HL-60 (cell line): ENCODE measurements at regions not wholly inside any gene's neighbourhood (a gene's known extent, or its start where the extent isn't known, plus 50 kb on each side); places are given as distances from the start of the nearest gene placed in this dataset. TPM values are rescaled to one million over a fixed set of nuclear protein-coding genes. Genes with fewer than 3 reads are reported as not detected.

ENCODE experiments used
- DNase-seq, 2 experiments: peaks; one replicate each; pipeline ENCODE4 v3.0.0-alpha.2; 2010 to 2020; ENCODE audit warnings: low read depth in 1 of 2, low spot score in 1 of 2
- H3K27ac ChIP-seq: fragments of 250-450 bp; sonication (Bioruptor Pico); replicated peaks from 2 replicates; pipeline ENCODE4 v1.5.1; 2020; ENCODE audit warnings: mild to moderate bottlenecking, moderate library complexity
- H3K27me3 ChIP-seq: fragments of 250-450 bp; sonication (Bioruptor Pico); 2 replicates; pipeline ENCODE4 v1.5.1; 2021; ENCODE audit warnings: mild to moderate bottlenecking, moderate library complexity; ENCODE audit not compliant: insufficient read depth, poor library complexity, severe bottlenecking
- H3K4me3 ChIP-seq: replicated peaks from 2 replicates; pipeline ENCODE4 v1.5.1; 2011; ENCODE audit warnings: mild to moderate bottlenecking, control low read depth, low read length; ENCODE audit not compliant: insufficient read depth
- GABPA ChIP-seq: IDR thresholded peaks from 2 replicates; pipeline ENCODE4 v1.6.1; 2012; ENCODE audit warnings: low read depth
- POLR2AphosphoS5 ChIP-seq: IDR thresholded peaks from 2 replicates; pipeline ENCODE4 v1.6.1; 2012; ENCODE audit warnings: low read depth
- SPI1 ChIP-seq: IDR thresholded peaks from 2 replicates; pipeline ENCODE4 v1.6.1; 2012; ENCODE audit warnings: low read depth, mild to moderate bottlenecking, borderline replicate concordance
- microRNA-seq: library from miRNA; unstranded; fragments of <30 nt; microRNA quantifications from one replicate; pipeline ENCODE4, GENCODE V29; 2018
- TF ChIP-seq, protein P1 (sequence below): IDR thresholded peaks from one replicate; pipeline ENCODE4 v1.5.1; 2011; ENCODE audit warnings: low read length, control low read depth, inconsistent platforms; ENCODE audit not compliant: insufficient read depth
- TF ChIP-seq, protein P2 (sequence below): IDR thresholded peaks from 2 replicates; pipeline ENCODE4 v1.6.1; 2012; ENCODE audit warnings: low read depth; ENCODE audit not compliant: insufficient replicate concordance

DNA sequence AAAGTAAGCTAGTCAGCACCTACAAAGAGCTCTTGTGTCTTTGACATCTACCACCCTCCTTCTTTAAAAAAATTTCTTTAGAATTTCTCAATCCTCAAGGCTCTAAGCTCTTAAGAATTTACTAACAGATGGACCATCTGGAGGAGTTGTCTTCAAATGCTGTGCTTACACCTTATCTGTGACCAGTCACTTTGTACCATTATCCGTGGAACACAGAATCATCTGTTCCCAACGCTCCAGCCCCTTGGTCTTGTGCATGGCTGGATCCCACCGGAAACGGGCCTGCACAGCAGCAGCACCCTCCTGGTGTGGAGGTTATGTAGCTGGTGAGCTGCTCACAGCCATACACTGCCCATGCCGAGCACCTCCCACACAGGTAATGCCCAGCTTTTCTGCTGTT, 89.0 kb downstream of the TBX19 start:
- DNase-seq = no peak
- no peak overlapping the region for H3K27ac ChIP-seq
- no peak for TF ChIP-seq GABPA
- no peak for TF ChIP-seq POLR2AphosphoS5
- H3K27me3 ChIP-seq = no peaks in the 10 kb centered on the region
- no peak overlapping the region for H3K4me3 ChIP-seq

DNA sequence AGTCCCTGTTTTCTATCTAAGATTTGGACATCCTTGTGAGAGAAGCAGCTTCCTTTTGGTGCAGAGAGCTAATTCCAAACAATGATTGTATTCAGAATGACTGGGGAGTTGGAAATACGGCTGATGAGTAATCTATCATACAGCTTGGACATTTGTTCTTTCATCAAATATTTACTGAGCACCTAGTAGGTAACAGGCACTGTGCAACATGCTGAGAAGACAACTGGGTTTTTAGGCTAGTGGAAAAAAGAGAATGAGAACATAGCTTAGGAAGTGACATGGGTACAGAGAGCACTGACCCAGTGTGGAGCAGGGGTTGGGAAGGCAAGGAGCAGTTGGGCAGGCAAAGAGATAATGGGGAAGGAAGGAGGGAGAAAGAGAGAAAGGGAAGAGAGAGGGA, 87.5 kb downstream of the TBX19 start:
- no peak for TF ChIP-seq POLR2AphosphoS5
- TF ChIP-seq, protein P1, sequence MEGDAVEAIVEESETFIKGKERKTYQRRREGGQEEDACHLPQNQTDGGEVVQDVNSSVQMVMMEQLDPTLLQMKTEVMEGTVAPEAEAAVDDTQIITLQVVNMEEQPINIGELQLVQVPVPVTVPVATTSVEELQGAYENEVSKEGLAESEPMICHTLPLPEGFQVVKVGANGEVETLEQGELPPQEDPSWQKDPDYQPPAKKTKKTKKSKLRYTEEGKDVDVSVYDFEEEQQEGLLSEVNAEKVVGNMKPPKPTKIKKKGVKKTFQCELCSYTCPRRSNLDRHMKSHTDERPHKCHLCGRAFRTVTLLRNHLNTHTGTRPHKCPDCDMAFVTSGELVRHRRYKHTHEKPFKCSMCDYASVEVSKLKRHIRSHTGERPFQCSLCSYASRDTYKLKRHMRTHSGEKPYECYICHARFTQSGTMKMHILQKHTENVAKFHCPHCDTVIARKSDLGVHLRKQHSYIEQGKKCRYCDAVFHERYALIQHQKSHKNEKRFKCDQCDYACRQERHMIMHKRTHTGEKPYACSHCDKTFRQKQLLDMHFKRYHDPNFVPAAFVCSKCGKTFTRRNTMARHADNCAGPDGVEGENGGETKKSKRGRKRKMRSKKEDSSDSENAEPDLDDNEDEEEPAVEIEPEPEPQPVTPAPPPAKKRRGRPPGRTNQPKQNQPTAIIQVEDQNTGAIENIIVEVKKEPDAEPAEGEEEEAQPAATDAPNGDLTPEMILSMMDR = no peak
- TF ChIP-seq SPI1 = no peak
- TF ChIP-seq, protein P2, sequence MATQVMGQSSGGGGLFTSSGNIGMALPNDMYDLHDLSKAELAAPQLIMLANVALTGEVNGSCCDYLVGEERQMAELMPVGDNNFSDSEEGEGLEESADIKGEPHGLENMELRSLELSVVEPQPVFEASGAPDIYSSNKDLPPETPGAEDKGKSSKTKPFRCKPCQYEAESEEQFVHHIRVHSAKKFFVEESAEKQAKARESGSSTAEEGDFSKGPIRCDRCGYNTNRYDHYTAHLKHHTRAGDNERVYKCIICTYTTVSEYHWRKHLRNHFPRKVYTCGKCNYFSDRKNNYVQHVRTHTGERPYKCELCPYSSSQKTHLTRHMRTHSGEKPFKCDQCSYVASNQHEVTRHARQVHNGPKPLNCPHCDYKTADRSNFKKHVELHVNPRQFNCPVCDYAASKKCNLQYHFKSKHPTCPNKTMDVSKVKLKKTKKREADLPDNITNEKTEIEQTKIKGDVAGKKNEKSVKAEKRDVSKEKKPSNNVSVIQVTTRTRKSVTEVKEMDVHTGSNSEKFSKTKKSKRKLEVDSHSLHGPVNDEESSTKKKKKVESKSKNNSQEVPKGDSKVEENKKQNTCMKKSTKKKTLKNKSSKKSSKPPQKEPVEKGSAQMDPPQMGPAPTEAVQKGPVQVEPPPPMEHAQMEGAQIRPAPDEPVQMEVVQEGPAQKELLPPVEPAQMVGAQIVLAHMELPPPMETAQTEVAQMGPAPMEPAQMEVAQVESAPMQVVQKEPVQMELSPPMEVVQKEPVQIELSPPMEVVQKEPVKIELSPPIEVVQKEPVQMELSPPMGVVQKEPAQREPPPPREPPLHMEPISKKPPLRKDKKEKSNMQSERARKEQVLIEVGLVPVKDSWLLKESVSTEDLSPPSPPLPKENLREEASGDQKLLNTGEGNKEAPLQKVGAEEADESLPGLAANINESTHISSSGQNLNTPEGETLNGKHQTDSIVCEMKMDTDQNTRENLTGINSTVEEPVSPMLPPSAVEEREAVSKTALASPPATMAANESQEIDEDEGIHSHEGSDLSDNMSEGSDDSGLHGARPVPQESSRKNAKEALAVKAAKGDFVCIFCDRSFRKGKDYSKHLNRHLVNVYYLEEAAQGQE = no peak
- TF ChIP-seq GABPA = no peak
- no peak for DNase-seq
- Histone ChIP-seq H3K27ac (no peak overlapping the region), H3K27me3 (no peaks in the 10 kb centered on the region), H3K4me3 (no peak overlapping the region)

DNA sequence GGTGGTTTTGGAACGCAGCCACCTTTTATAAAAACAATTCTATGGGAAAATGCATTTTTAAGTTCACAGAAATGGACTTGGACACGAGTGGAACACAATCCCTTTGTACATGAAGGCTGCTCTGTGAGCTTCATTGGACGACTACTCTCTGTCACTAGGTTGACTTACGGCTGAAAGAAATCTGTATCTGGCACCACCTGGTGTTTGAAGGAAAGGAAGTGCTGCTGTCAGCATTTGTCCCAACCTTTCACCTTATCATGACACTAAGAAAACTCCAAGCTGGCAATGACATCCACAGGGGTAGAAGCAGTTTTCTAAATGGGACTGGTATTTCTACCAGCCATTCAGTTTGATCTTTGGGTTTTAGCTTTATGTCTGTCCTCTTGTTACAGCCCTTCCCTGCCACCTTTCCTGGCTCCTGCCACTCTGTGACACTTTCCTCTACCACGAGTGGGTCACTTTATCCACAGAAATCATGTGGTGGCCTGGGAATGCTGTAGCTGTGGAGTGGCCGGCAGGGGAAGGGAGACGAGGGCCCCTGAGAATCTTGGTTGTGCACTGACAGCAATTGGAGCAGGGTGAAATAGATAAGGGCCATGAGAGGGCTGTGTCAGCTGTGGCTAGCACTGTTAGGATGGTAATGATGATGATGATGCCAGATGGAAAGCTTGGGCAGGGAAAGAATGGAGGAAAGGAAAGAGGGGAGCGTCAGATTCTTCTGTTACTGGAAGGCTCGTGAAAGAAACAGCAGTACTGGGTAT, 85.2 kb downstream of the TBX19 start:
- no peak overlapping the region for H3K27ac ChIP-seq
- no peaks in the 10 kb centered on the region for H3K27me3 ChIP-seq
- TF ChIP-seq, protein P2 = no peak
- TF ChIP-seq SPI1 (no peak), GABPA (no peak), POLR2AphosphoS5 (no peak)
- TF ChIP-seq, protein P1 = no peak
- no peak overlapping the region for H3K4me3 ChIP-seq
- no peak for DNase-seq

Small RNA genes lying in the stretch of these regions (microRNA-seq; reads per million reads assigned to microRNA genes)
- not detected for gene MIR557
